SIG-M5 (cell line): ENCODE measurements at regions not wholly inside any gene's neighbourhood (a gene's known extent, or its start where the extent isn't known, plus 50 kb on each side); places are given as distances from the start of the nearest gene placed in this dataset.

ENCODE experiments used
- DNase-seq: peaks from one replicate; lab custom pipeline; 2025; lab: John Stamatoyannopoulos, UW

DNA sequence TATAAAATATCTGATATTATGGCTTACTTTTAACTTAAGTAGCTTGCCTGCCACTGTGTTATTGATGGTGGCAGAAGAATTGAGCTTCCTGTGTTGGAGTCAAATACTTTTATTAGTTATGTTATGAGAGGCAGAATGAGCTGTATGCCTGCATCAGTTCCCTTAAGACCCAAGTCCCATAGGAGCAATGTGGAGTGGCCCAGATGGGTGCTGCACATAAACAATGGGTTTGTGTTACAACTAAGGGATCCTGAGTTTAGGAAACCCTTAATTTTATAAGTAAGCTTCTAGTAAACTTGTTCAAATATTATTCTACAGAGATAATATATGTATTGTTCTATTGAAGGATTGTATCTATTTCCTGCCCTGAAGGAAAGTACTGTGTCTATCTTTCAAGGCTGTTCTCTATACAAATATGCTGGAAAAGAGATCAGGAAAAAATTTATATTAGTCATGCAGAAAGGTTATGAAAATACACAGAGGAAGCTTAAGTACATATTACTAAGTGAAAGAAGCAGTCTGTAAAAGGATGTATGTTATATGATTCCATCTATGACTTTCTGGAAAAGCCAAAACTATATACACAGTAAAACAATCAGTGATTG lies 2018.0 kb upstream of the PCDH20 start:
- no peak for DNase-seq

DNA sequence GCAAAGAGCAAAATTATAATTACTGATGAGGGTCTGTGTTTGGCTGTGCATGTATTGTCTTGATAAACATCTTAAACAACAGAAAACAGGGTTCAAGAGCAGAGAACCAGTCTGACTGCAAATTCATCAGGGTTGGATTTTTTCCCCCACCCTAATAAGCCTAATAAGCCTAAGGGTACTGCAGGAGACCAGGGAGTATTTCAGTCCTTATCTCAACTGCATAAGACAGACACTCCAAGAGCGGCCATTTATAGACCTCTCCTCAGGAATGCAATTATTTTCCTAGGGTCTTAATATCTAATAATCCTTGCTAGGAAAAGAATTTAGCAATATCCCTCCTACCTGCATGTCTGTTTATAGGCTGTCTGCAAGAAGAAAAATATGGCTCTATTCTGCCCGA lies 2011.5 kb upstream of the PCDH20 start:
- DNase-seq = no peak

DNA sequence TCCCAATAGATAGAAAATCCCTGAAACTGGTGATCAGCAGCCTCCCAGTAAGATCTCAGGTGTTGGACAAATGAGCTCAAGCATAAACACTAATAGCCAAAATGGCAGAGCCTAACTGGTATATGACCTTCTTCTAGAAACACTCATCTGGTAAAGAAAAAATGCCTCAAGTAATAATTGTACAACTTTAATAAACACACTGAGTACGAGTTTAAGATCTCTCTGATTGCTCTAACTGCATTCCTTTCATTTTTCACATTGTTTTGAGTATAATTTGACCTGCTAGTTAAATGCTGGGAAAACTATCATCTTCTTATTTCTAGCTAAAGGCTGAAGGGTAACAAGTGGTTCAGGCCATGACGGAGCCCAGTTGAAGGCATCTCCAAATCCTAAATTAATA lies 2009.5 kb upstream of the PCDH20 start:
- DNase-seq = no peak

GRCh38 chr13:63421123-63421522 lies 2005.5 kb upstream of the PCDH20 start:
- DNase-seq = no peak

- no peak for DNase-seq
These were observed 2005.0 kb upstream of the PCDH20 start for GRCh38 chr13:63420685-63421084.

DNA sequence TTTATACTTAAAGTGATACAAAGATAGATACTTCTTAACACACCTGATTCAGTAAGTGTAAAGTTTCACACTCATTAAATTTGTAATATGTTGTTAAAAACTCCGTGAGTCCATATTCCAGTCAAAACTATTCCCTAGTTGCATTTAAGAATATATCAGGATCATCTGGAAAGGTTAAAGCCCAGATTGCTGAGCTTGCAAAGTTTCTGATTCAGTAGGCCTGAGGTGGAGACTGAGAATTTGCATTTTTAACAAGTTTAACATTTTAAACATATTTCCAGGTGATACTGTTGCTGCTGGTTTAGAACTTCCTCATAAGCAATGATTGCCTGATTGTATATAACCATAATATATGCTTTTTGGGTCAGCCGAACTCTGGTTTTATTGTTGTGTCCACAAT lies 1998.6 kb upstream of the PCDH20 start:
- DNase-seq = no peak

DNA sequence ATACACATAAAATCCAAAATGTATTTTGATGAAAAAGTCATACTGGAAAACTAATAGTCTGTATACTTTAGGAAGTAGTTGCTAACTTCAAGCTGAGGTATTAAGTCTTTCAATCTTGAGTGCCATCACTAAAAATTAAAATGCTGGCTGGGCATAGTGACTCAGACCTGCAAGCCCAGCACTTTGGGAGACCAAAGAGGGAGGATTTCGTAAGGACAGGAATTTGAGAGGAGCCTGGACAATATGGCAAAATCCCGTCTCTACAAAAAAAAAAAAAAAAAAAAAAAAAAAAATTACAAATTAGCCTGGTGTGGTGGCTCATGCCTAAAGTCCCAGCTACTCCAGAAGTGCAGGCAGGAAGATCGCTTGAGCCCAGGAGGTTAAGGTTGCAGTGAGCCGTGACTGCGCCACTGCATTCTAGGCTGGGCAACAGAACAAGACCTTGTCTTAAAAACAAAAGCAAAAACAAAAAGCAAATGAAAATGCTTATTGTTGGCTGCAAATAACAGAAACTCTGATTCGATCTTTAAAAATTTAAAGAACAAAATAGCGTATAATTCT lies 1994.2 kb upstream of the PCDH20 start:
- DNase-seq = no peak

DNA sequence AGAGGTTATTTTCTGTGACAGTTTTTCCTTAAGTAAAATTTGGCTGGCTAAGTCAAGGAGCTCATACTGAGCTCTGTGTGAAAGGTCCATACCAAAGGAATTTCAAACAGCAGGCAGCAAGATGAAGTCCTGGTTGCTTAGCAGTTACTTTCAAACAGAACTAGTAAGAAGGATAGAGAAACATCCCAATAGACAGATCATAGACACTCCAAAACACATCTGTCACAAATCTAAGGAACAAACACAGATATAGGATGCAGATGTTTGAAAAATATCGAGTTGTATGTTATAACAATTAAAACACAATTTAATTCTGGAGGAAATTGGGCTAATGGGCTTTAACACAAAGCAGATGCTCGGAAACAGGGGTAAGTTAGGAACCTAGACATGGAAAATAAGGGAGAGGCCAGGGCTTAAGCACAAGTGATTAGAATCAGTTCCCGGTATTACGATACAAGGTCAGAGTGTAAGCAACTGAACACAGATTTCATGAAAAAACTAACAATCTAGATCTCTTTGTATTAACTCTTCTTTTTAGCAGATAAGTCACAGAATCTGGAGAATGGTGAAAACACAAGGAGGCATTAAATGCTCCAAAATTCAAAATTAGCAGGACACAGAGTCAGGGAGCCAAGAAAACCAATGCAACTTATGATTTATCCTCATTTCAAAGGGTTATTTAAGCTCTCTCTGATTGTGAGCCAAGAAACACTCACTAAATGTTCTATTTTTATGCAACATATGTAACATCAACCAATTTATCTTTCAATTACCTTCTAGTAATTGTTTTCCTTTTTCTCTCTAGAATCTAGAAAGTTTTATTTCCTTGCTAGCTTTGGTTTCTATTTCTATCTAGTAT lies 1992.9 kb upstream of the PCDH20 start:
- DNase-seq = no peak

GRCh38 chr13:63403733-63404132 lies 1988.1 kb upstream of the PCDH20 start:
- DNase-seq = no peak

- no peak for DNase-seq
These were observed 1981.1 kb upstream of the PCDH20 start for GRCh38 chr13:63396746-63397145.

GRCh38 chr13:63393112-63393511 lies 1977.5 kb upstream of the PCDH20 start:
- DNase-seq = no peak

DNA sequence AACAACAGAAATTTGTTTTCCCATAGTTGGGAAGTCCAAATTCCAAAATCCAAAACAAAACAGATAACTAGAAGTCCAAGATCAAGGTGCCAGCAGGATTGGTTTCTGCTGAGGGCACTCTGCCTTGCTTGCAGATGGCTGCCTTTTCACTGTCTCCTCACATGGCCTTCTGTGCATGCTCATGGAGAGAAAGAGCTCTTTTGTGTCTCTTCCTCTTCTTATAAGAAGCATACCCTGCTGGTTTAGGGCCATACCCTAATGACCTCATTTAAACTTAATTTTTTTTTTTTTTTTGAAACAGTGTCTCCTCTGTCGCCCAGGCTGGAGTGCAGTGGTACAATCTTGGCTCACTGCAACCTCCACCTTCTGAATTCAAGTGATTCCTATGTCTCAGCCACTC lies 1974.1 kb upstream of the PCDH20 start:
- DNase-seq = no peak

GRCh38 chr13:63381078-63381859 lies 1965.6 kb upstream of the PCDH20 start:
- no peak for DNase-seq

DNA sequence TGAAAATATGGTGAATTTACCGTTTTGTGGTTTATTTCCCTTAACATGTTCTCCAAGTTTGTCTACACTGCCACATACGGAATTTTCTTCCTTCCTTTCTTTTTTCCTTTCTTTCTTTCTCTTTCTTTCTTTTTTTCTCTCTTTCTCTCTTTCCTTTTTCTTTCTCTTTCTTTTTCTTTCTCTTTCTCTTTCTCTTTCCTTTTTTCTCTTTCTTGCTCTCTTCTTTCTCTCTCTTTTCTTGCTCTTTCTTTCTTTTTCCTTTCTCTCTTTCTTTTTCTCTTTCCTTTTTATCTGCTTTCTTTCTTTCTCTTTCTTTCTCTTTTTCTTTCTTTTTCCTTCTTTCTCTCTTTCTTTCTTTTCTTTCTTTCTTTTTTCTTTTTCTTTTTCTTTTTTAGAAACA lies 1962.3 kb upstream of the PCDH20 start:
- no peak for DNase-seq

- no peak for DNase-seq
These were observed 1954.5 kb upstream of the PCDH20 start for GRCh38 chr13:63370101-63370500.

DNA sequence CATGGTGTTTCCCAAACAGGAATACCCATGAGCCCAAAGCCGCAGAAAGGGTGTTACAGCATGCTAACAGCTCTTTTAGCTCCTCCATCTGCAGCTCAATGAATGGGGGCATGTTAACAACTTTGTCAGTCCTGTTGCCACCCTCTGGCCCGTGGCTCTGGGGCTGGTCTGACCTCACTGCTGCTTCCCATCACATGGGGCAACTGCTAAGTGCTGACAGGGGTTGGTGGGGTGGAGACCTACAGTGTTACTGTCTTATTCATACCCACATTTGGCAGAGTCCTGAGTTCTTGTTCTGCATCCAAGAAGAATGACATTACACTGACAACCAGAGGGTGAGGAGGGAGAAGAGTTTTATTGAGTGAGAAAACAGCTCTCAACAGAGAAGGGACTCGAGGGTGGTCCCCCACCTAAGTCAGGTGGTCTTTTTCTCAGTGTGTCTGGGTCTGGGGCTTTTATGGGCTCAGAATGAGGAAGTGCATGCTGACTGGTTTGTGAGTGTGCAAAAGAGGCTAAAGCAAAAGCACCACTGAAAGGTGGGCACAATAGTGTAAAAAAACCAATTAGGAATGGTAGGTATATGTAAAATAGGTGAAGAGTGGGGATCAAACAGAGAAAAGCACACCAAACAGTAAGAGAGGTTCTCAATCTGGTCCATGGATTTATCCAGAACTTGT lies 1952.0 kb upstream of the PCDH20 start:
- DNase-seq = no peak

DNA sequence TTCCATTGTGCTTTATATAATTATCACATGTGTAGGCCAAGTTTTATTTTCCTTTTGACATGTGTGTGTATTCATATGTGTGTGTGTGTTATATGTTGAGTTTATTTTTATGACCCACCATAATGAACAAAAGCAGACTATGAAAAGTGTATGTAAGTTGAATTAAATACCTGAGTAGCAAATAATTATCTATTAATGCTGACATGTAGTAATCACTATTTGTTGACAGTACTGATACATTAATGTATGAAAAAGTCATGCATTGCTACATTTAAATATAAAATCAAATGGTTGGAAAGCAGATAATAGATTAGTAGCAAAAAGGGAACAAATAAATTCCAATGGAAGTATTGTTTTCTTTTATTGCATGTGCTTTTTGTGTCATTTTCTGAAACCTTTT lies 1948.5 kb upstream of the PCDH20 start:
- no peak for DNase-seq

DNA sequence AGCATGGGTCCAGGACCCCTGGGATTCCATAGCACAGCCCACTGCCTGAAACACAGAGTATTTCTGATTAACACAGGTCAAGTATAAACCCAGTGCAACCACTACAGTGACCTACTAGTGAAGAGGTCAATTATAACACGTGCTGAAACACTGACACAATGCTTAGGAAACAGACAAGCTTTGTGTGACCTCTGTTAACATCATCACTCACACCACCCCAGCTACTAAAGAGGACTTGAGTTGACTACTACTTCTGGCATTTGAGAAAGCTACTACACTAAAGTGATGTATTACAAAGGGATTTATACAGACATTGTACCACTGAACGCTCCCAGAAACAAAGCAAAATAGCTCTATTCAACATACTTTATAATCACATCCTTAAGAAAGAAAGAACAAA lies 1935.9 kb upstream of the PCDH20 start:
- no peak for DNase-seq

DNA sequence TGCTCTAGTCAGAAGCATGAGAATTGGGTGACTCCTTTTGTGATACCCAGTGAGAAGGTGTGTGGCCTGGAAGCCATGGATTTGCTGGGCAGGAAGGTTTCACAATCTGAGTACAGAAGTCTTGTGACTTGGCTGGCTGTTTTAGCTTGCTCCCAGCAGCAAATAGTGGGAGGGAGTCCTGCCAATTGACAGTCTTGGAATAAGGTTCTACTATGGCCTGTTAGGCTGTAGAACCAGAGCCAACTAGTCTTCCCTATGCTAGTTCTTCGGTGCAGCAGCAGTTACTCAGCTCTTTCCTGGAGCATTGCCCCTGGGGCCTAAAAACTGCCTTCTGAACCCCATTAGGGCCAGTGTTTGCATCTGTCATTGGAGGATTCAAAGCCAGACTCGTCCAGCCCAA lies 1935.4 kb upstream of the PCDH20 start:
- no peak for DNase-seq

DNA sequence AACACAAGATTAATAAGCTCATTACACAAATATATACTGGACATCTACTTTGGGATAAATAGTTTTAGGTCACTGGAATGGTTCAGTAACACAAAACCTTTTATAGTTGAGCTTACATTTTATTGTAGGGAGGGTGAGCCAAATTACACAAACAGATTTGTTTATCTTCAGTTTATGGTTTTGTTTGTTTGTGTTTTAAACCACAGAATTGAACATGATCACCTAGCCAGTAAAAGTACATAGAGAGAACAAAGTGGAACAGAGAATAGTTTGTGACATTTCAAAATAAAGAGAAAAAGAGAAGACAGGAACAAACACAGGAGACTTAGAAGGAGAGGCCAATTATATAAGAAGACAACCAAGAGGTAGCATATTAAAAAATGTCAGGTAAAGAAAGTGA lies 1930.2 kb upstream of the PCDH20 start:
- DNase-seq = no peak

DNA sequence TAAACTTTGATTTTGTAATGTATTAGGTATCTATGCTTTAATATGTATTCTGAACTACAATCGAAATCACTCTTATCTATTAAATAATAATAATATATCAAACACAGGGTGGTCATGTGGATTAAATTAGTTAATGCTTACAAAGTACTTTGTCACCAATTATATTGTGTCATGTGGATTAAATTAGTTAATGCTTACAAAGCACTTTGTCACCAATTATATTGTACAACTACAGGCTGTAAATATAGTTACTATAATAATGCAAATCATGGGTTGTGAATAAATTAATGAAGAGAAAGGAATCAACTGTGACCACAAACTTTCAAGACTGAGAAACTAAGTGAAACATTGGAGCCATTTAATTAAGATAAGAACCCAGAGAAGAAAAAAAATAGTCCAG lies 1929.1 kb upstream of the PCDH20 start:
- DNase-seq = no peak

DNA sequence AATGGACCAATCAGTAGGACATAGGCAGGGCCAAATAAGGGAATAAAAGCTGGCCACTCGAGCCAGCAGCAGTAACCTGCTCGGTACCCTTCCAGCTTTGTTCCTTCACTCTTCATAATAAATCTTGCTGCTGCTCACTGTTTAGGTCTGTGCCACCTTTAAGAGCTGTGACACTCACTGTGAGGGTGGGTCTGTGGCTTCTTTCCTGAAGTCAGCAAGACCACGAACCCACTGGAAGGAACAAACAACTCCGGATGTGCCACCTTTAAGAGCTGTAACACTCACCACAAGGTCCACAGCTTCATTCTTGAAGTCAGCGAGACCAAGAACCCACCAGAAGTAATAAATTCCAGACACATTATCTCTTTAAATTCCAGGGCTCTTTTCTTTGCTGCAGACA lies 1922.3 kb upstream of the PCDH20 start:
- DNase-seq = no peak
